NCI-H2171 (cell line): ENCODE measurements at regions not wholly inside any gene's neighbourhood (a gene's known extent, or its start where the extent isn't known, plus 50 kb on each side); places are given as distances from the start of the nearest gene placed in this dataset.
"Not testable (repeated sequence)": the region's sequence is repeated elsewhere in the genome, so short reads cannot be mapped to it uniquely, and the experiment has no call there.

ENCODE experiments used
- DNase-seq: peaks from one replicate; lab custom pipeline; 2025; lab: John Stamatoyannopoulos, UW

DNA sequence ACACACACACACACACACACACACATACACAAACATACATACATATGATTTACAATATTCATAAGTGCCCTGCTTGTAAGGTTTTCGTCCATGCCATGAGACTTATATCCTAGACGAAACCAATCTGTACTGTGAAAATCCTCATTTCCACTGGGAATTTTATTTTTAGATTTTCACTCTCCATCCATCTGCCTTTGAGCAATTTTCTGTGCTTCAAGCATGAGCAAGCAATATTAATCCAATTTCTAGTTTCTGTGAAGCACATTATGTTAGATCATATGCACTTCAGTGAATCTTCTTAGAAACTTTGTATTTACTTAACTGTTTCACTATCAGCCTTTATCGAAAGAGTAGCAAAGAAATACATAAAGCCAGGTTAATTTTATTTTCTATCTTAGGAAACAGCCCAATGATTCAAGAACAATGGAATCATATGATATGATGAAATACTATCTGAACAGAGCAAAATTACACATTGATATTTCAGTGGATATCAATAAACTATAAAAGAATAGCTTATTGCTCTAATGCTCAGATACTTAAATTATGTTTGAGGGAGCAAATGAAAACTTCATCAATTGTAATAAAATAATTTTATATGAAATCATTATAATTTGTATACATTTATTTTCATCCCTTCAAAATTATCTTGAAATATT lies 1100.7 kb upstream of the MIR17HG start:
- no peak for DNase-seq

DNA sequence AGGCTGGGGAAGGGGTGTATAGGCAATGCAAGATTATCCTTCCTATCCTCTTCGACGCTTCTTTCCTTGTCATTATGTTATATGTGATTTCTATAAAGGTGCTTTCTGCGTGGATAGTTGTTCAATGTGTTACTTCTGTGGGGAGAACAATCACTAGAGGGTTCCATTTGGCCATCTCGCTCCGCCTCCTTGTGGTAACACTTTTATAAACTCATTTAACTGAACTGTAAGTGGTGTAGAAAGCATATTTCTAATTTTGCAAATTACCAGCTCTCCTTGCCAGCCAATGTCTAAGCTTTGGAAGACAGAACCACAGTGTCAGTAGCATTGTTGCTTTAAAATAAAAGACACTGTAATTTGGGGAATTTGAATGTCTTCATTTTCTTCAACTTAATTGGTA lies 1093.7 kb upstream of the MIR17HG start:
- DNase-seq, result no peak

DNA sequence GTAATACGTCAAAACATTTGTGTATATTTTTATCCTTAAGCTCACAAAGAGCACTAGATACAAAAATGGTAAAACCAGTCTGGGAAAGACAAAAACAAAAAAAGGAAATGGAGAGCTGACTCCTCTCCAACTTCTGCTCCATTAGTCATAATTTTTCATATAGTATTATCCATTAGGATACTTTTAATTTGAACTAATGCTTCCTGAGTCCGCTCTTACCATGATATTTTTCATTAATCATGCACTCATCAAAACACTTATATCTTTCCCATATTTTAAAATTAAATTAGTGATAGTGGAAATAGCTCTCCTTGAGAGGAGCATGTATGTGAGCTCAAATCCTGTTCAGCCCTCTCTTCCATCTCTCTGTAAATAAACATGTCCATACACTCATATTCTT lies 1093.0 kb upstream of the MIR17HG start:
- DNase-seq, result no peak

- no peak for DNase-seq
These were observed 1090.7 kb upstream of the MIR17HG start for GRCh38 chr13:90256746-90257145.

DNA sequence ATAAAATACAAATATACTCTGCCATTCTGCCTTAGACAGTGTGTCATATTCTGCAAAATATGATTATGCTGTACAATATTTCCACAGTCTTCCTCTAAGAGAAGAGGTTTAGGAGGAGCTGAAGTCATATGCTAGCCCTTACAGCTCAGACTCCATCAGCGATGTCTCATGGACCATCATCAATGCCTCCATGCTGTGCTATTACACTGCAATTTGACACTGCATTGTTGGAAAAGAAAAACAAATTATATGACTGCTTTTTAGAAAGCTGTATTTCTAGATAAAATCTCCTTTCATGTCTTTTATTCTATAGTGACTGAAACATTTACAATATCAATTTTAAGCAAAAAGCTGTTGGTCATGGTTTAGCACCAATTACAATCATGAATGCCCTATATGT lies 1089.4 kb upstream of the MIR17HG start:
- no peak for DNase-seq

DNA sequence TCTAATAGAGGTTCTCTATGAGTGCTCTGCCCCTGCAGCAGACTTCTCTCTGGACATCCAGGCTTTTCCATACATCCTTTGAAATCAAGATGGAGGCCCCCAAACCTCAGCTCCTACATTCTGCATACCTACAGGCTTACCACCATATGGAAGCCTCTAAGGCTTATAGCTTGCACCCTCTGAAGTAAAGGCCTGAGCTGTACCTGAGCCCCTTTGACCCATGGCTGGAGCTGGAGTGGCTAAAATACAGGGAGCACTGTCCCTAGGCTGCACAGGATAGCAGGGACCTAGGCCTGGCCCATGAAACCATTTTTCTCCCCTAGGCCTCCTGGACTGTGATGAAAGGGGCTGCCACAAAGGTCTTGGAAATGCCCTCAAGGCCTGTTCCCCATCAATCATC lies 1086.1 kb upstream of the MIR17HG start:
- no peak for DNase-seq

- no peak for DNase-seq
These were observed 1077.3 kb upstream of the MIR17HG start for GRCh38 chr13:90270226-90270625.

- no peak for DNase-seq
These were observed 1075.1 kb upstream of the MIR17HG start for GRCh38 chr13:90272356-90272755.

GRCh38 chr13:90276216-90276615 lies 1071.3 kb upstream of the MIR17HG start:
- no peak for DNase-seq

- not testable (repeated sequence) for DNase-seq
These were observed 1069.3 kb upstream of the MIR17HG start for GRCh38 chr13:90278231-90278630.

GRCh38 chr13:90281709-90282108 lies 1065.8 kb upstream of the MIR17HG start:
- DNase-seq, result no peak

- no peak for DNase-seq
These were observed 1060.0 kb upstream of the MIR17HG start for GRCh38 chr13:90287521-90287920.

DNA sequence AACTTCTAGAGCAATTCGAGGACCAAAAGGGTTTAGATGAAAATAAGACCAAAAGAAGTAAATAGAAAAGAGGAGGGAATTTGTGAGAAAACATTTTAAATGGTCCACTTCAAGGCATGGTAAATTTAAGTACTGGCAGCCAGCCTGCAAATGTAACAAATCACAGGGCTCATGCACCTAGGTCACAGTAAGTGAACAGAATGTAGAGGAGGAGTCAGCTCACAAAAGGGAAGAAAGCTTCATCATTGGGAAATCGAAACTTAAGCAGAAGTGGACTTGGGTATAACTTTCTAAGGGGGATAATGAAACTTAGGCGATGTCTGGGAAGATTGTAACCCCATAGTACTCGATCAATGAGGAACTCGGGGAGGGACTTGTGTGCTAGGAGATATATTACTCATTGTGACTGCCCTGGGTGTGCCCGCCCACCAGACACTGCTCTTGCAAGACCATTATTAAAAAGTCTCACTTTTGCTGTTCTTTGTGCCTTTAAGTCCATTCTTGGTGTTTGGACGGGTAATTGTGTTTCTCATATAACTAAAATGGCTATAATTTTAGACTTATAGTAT lies 1053.6 kb upstream of the MIR17HG start:
- no peak for DNase-seq

- DNase-seq, result no peak
These were observed 1048.2 kb upstream of the MIR17HG start for GRCh38 chr13:90299238-90299637.

GRCh38 chr13:90300015-90300414 lies 1047.5 kb upstream of the MIR17HG start:
- DNase-seq, result no peak

DNA sequence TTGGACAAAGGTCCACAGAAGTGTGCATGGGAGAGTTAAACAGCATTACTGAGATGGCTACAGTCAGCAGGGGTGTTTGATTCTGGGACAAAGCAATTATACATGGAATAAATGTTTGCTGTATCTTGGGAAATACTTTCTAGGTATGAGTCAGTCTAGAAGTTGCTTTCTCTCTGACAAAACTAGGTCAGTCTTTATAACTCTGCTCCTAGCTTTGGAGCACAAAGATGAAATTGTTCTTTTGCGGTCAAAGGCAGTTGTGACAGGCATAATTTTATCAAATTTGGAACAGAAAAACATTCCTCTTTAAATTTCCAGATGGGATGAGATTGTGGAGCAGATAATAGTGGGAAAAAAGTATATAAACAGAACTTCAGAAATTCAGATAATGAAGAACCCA lies 1045.4 kb upstream of the MIR17HG start:
- no peak for DNase-seq

DNA sequence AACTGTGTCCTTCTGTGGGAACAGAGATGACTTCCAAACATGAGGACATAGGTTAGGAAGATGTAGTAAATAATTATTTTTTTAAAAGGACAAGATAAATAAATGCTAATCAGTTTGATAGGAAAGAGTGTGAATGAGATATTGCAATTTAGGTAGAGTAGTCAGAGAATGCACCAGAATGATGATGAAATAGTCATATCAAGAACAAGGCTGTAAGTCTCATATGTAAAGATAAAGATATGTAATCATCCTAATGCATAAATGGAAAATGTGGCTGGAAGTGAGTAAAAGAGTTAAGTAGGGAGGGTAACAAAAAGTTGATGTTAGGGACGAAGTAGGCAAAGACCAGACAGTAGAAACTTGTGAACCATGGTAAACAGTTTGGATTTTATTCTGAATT lies 1041.7 kb upstream of the MIR17HG start:
- no peak for DNase-seq

DNA sequence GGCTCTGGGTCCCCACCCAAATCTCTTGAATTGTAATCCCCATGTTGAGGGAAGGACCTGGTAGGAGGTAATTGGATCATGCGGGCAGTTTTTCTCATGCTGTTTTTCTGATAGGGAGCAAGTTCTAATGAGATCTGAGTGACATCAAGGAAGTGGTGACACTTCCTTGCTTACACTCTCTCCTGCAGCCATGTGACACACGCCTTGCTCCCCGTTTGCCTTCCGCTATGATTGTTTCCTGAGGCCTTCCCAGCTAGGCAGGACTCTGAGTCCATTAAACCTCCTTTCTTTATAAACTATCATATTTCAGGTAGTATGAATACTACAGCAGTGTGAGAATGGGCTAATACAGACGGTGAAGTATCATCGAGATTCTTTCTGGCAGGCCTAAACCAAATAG lies 1040.4 kb upstream of the MIR17HG start:
- DNase-seq, result no peak

- no peak for DNase-seq
These were observed 1039.2 kb upstream of the MIR17HG start for GRCh38 chr13:90308249-90308648.

DNA sequence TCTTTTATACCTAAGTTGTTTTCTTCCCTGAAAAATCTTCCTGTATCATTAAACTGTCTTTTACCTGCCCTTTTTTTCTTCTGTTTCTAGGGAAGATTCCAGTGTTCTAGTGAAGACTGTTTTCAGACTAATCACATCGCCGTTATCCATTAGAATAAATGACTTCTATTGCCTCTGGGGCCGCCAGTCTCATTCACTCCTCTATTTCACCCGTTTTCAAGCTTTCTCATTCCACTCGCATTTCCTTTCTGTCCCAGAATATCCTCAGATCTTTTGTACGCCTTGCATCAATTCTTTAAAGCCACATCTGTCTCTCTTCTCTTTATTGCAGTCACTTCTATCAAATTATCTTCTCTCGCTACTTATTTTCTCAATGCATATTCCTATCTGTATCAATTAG lies 1035.6 kb upstream of the MIR17HG start:
- no peak for DNase-seq

- no peak for DNase-seq
These were observed 1032.4 kb upstream of the MIR17HG start for GRCh38 chr13:90315061-90315460.

- no peak for DNase-seq
These were observed 1026.8 kb upstream of the MIR17HG start for GRCh38 chr13:90320664-90321063.

- no peak for DNase-seq
These were observed 1026.1 kb upstream of the MIR17HG start for GRCh38 chr13:90321281-90321931.

- DNase-seq, result no peak
These were observed 1017.8 kb upstream of the MIR17HG start for GRCh38 chr13:90329641-90330040.
